Thyroid gland (tissue), 4 donors: ENCODE measurements at regions not wholly inside any gene's neighbourhood (a gene's known extent, or its start where the extent isn't known, plus 50 kb on each side); places are given as distances from the start of the nearest gene placed in this dataset.

ENCODE experiments used
- DNase-seq, 2 donors: peaks; one replicate each; pipeline ENCODE4 v3.0.0-alpha.2; 2019
- H3K27ac ChIP-seq, 3 donors: fragments of 200-600 bp; sonication (generic); 1 replicate in 2 of 3; 2 replicates in 1 of 3; pipeline ENCODE4 v1.5.1; 2016 to 2019; ENCODE audit warnings: mild to moderate bottlenecking in 1 of 3, moderate library complexity in 1 of 3
- H3K27me3 ChIP-seq: fragments of 200-600 bp; sonication (generic); one replicate; pipeline ENCODE4 v1.5.1; 2019
- H3K36me3 ChIP-seq, 2 donors: fragments of 200-600 bp; sonication (generic); one replicate each; pipeline ENCODE4 v1.5.1; 2016 to 2019
- H3K4me1 ChIP-seq, 2 donors: fragments of 200-600 bp; sonication (generic); one replicate each; pipeline ENCODE4 v1.5.1; 2017 to 2019
- H3K4me3 ChIP-seq, 3 donors: fragments of 200-600 bp; sonication (generic); replicated peaks in 1 of 3; 1 replicate in 2 of 3; 2 replicates in 1 of 3; pipeline ENCODE4 v1.5.1; 2016; ENCODE audit warnings: mild to moderate bottlenecking in 1 of 3
- H3K9me3 ChIP-seq: fragments of 200-600 bp; sonication (generic); one replicate; pipeline ENCODE4 v1.5.1; 2017
- CTCF ChIP-seq, 6 experiments: fragments of 200-600 bp in 3 of 6; fragments of 450-650 bp in 3 of 6; sonication (generic) in 3 of 6; IDR thresholded peaks; one replicate each; pipeline ENCODE4 v1.5.1; 2016 to 2019; ENCODE audit warnings: antibody characterized with exemption in 6 of 6, mild to moderate bottlenecking in 2 of 6, inconsistent platforms in 1 of 6, moderate library complexity in 1 of 6
- POLR2A ChIP-seq, 2 donors: fragments of 450-650 bp; IDR thresholded peaks; one replicate each; pipeline ENCODE4 v1.6.1; 2017; ENCODE audit warnings: antibody characterized with exemption in 2 of 2, mild to moderate bottlenecking in 2 of 2, moderate library complexity in 1 of 2
- WGBS, 2 donors: methylation state at CpG; one replicate each; pipeline ENCODE4 v1.1.5; 2017; 5-methylcytosine and 5-hydroxymethylcytosine counted together
- intact Hi-C: fragments of 100-400 bp; cut with DNase I; formaldehyde crosslinking; loops from one replicate; pipeline ENCODE4 v1.15.1; 2023

- no peaks in the 10 kb centered on the region for H3K9me3 ChIP-seq
- DNase-seq: no peak
- no peak overlapping the region for H3K4me3 ChIP-seq
- no peaks in the 10 kb centered on the region for H3K4me1 ChIP-seq
- no peak overlapping the region for H3K27ac ChIP-seq
- H3K36me3 ChIP-seq: no peaks in the 10 kb centered on the region
- 87 to 96% methylated on average over 1 of the region's 1 CpG for WGBS, 2 donors
- TF ChIP-seq CTCF (IDR thresholded peaks at IDR 0.05): no peak
- no peak for TF ChIP-seq POLR2A (IDR thresholded peaks at IDR 0.05)
- intact Hi-C loops: no loop called here
- no peaks in the 10 kb centered on the region for H3K27me3 ChIP-seq
Observed at GRCh38 chr12:83817730-83818129, 1094.9 kb downstream of the SLC6A15 start.

- no peak for DNase-seq
- Histone ChIP-seq H3K9me3 (no peaks in the 10 kb centered on the region), H3K36me3 (no peaks in the 10 kb centered on the region), H3K4me1 (no peaks in the 10 kb centered on the region), H3K27ac (no peak overlapping the region), H3K4me3 (no peak overlapping the region), H3K27me3 (no peaks in the 10 kb centered on the region)
- TF ChIP-seq CTCF (IDR thresholded peaks at IDR 0.05) (no peak), POLR2A (IDR thresholded peaks at IDR 0.05) (no peak)
- WGBS, 2 donors: 79 to 85% methylated on average over 3 of the region's 3 CpGs
- intact Hi-C loops: no loop called here
Observed at GRCh38 chr12:83808591-83808990, 1104.0 kb downstream of the SLC6A15 start.

DNA sequence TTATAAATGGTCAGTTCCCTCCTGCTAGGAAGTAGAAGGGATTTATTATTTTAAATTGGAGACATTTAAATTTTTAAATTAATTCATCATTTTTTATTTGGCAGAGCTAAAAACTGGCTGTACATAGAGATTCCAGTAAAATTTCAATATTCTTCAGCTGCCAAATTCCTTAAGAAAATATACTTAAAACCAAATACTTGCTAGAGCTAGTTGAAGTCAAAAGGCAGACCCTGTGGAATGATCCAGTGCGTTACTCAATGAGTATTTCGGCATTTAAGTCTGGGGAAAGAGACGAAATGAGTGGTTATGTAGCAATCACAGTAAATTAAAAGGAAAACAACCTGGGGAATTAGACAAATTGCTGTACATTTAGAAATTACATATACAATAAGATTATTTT lies 1104.7 kb downstream of the SLC6A15 start:
- Histone ChIP-seq H3K27me3 (no peaks in the 10 kb centered on the region), H3K9me3 (no peaks in the 10 kb centered on the region), H3K36me3 (no peaks in the 10 kb centered on the region), H3K27ac (no peak overlapping the region), H3K4me1 (no peaks in the 10 kb centered on the region), H3K4me3 (no peak overlapping the region)
- DNase-seq: no peak
- TF ChIP-seq CTCF (IDR thresholded peaks at IDR 0.05) (no peak), POLR2A (IDR thresholded peaks at IDR 0.05) (no peak)
- 76 to 78% methylated on average over 3 of the region's 3 CpGs for WGBS, 2 donors
- intact Hi-C loops: no loop called here

DNA sequence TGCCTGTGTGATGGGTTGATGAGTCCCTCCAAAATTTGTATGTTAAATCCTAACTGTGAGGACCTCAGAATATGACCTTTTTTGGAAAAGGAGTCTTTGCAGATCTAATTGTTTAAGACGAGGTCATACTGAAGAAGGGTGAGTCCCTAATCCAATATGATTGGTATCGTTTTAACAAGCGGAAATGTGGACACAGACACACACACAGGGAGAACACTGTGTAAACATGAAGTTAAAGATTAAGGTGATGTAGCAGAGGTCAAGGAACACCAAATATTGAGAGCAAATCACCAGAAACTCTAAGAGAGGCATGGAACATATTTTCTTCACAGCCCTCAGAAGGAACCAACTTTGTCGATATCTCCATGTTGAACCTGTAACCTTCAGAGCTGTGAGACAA lies 1106.7 kb downstream of the SLC6A15 start:
- intact Hi-C loops: no loop called here
- H3K4me1 ChIP-seq: no peaks in the 10 kb centered on the region
- H3K4me3 ChIP-seq: no peak overlapping the region
- no peaks in the 10 kb centered on the region for H3K9me3 ChIP-seq
- no peak for DNase-seq
- no peaks in the 10 kb centered on the region for H3K36me3 ChIP-seq
- H3K27ac ChIP-seq: no peak overlapping the region
- TF ChIP-seq CTCF (IDR thresholded peaks at IDR 0.05) (no peak), POLR2A (IDR thresholded peaks at IDR 0.05) (no peak)
- H3K27me3 ChIP-seq: no peaks in the 10 kb centered on the region
- WGBS, 2 donors: 61 to 65% methylated on average over 4 of the region's 4 CpGs

DNA sequence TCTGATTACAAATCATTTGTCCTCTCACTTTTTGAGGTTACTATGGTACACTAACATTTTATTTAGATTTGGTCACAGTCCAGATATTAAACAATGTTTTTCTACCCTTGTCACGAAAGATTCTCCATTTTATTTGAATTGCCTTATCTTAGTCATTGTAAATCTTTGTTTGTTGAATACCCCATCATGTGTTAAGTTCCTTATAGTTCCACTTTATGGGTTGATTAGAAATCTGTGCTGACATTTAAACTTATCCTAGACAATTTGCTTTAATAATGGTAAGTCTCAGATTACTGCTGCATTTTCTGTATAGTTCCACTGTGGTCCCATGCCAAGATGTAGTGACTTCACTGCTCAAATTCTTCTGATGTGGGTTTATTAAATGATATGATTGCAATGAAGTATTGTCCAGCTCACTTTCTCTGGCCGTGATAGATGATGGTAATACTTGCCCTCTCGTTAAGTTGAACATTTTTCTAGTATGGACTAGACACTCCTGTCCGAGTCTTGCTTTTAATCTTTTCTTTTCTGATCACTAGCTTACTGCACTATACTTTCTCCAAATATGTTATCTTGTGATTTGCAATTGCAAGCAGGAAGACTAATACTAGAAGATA lies 1107.3 kb downstream of the SLC6A15 start:
- intact Hi-C loops: no loop called here
- Histone ChIP-seq H3K4me3 (no peak overlapping the region), H3K9me3 (no peaks in the 10 kb centered on the region), H3K4me1 (no peaks in the 10 kb centered on the region), H3K27ac (no peak overlapping the region), H3K27me3 (no peaks in the 10 kb centered on the region), H3K36me3 (no peaks in the 10 kb centered on the region)
- 74 to 82% methylated on average over 4 of the region's 4 CpGs for WGBS, 2 donors
- TF ChIP-seq POLR2A (IDR thresholded peaks at IDR 0.05): no peak
- no peak for TF ChIP-seq CTCF (IDR thresholded peaks at IDR 0.05)
- DNase-seq: no peak
